ENCODE measurements at regions not wholly inside any gene's neighbourhood (a gene's known extent, or its start where the extent isn't known, plus 50 kb on each side); places are given as distances from the start of the nearest gene placed in this dataset.

GRCh38 chr12:126397660-126398059 lies 1332.4 kb downstream of the AACS start:
- H3K79me2 ChIP-seq (ENCODE audit: low read length): no peaks in the 10 kb centered on the region
- H3K27ac ChIP-seq (ENCODE audit: low read length): no peak overlapping the region
- TF ChIP-seq CTCF (conservative IDR thresholded peaks at IDR 0.05; ENCODE audit: low read depth, low read length) (no peak), EZH2 (IDR thresholded peaks at IDR 0.05; ENCODE audit: low read length, unreplicated experiment) (no peak), EZH2phosphoT487 (IDR thresholded peaks at IDR 0.05; ENCODE audit: borderline replicate concordance, low read length) (no peak)
- CTCF ChIA-PET: no interaction called here
- H3K9me3 ChIP-seq (ENCODE audit: low read length): no peaks in the 10 kb centered on the region; the same call in 1 of the 2 replicates
- no TSS peak for BruUV-seq (replicated peaks)
- H3K27me3 ChIP-seq (ENCODE audit: low read length): no peaks in the 10 kb centered on the region
- H3K9me2 ChIP-seq (replicated peaks; ENCODE audit: low read length): no peaks in the 10 kb centered on the region
- no peak overlapping the region for H3K9ac ChIP-seq (ENCODE audit: low read length)
- no peak for DNase-seq
- intact Hi-C loops (cut with micrococcal nuclease): no loop called here
- no peak overlapping the region for H2AFZ ChIP-seq (ENCODE audit: low read length)
- H4K20me1 ChIP-seq (ENCODE audit: low read length): no peaks in the 10 kb centered on the region
- no peak overlapping the region for H3K4me3 ChIP-seq (ENCODE audit: low read length)
- no peak for ATAC-seq
- H3K4me2 ChIP-seq (ENCODE audit: low read length): no peak overlapping the region
- H3F3A ChIP-seq (ENCODE audit: low read length, unreplicated experiment): no peaks in the 10 kb centered on the region
- no peaks in the 10 kb centered on the region; the same call in 1 of the 2 replicates for H3K4me1 ChIP-seq (ENCODE audit: insufficient read depth, low read length)
- H3K36me3 ChIP-seq (ENCODE audit: low read depth, low read length): no peaks in the 10 kb centered on the region
- POLR2A ChIA-PET (ENCODE audit: unreplicated experiment): no interaction called here

GRCh38 chr12:126400831-126401230 lies 1335.6 kb downstream of the AACS start:
- ATAC-seq (no peak), DNase-seq (no peak)
- Histone ChIP-seq H3K4me3 (ENCODE audit: low read length) (no peak overlapping the region), H3K9me2 (replicated peaks; ENCODE audit: low read length) (no peaks in the 10 kb centered on the region), H3K27ac (ENCODE audit: low read length) (no peak overlapping the region), H3F3A (ENCODE audit: low read length, unreplicated experiment) (no peaks in the 10 kb centered on the region), H3K9me3 (ENCODE audit: low read length) (no peaks in the 10 kb centered on the region; the same call in 1 of the 2 replicates), H4K20me1 (ENCODE audit: low read length) (no peaks in the 10 kb centered on the region), H3K79me2 (ENCODE audit: low read length) (no peaks in the 10 kb centered on the region), H3K4me1 (ENCODE audit: insufficient read depth, low read length) (peaks cover 11% of the 10 kb centered on the region), H3K4me2 (ENCODE audit: low read length) (no peak overlapping the region), H2AFZ (ENCODE audit: low read length) (no peak overlapping the region), H3K9ac (ENCODE audit: low read length) (no peak overlapping the region), H3K27me3 (ENCODE audit: low read length) (no peaks in the 10 kb centered on the region), H3K36me3 (ENCODE audit: low read depth, low read length) (no peaks in the 10 kb centered on the region)
- POLR2A ChIA-PET (ENCODE audit: unreplicated experiment): no interaction called here
- intact Hi-C loops (cut with micrococcal nuclease): no loop called here
- CTCF ChIA-PET: no interaction called here
- BruUV-seq (replicated peaks): no TSS peak
- no peak for TF ChIP-seq CTCF (conservative IDR thresholded peaks at IDR 0.05; ENCODE audit: low read depth, low read length)
- TF ChIP-seq EZH2 (IDR thresholded peaks at IDR 0.05; ENCODE audit: low read length, unreplicated experiment): no peak
- TF ChIP-seq EZH2phosphoT487 (IDR thresholded peaks at IDR 0.05; ENCODE audit: borderline replicate concordance, low read length): no peak

GRCh38 chr12:126404293-126404881 lies 1339.2 kb downstream of the AACS start:
- Histone ChIP-seq H3F3A (ENCODE audit: low read length, unreplicated experiment) (no peaks in the 10 kb centered on the region), H3K9me3 (ENCODE audit: low read length) (no peaks in the 10 kb centered on the region), H3K4me2 (ENCODE audit: low read length) (0 out of 2 replicates have a peak overlapping the region, but pooled peaks have one; percentile 12), H3K79me2 (ENCODE audit: low read length) (no peaks in the 10 kb centered on the region), H2AFZ (ENCODE audit: low read length) (no peak overlapping the region), H3K36me3 (ENCODE audit: low read depth, low read length) (no peaks in the 10 kb centered on the region), H3K9ac (ENCODE audit: low read length) (peak overlapping the region; percentile 31; the same call in 1 of the 2 replicates), H3K4me1 (ENCODE audit: insufficient read depth, low read length) (peaks cover 11% of the 10 kb centered on the region), H3K4me3 (ENCODE audit: low read length) (no peak overlapping the region), H3K9me2 (replicated peaks; ENCODE audit: low read length) (no peaks in the 10 kb centered on the region), H4K20me1 (ENCODE audit: low read length) (no peaks in the 10 kb centered on the region), H3K27ac (ENCODE audit: low read length) (peak overlapping the region; percentile 77), H3K27me3 (ENCODE audit: low read length) (no peaks in the 10 kb centered on the region)
- DNase-seq (peak; percentile 74), ATAC-seq (no peak)
- TF ChIP-seq CTCF (conservative IDR thresholded peaks at IDR 0.05; ENCODE audit: low read depth, low read length) (no peak), EZH2phosphoT487 (IDR thresholded peaks at IDR 0.05; ENCODE audit: borderline replicate concordance, low read length) (no peak), EZH2 (IDR thresholded peaks at IDR 0.05; ENCODE audit: low read length, unreplicated experiment) (no peak)
- POLR2A ChIA-PET (ENCODE audit: unreplicated experiment): no interaction called here
- CTCF ChIA-PET: no interaction called here
- intact Hi-C loops (cut with micrococcal nuclease): no loop called here
- no TSS peak for BruUV-seq (replicated peaks)

All from PC-3 (cell line).